T-cell (primary cell): ENCODE measurements at regions not wholly inside any gene's neighbourhood (a gene's known extent, or its start where the extent isn't known, plus 50 kb on each side); places are given as distances from the start of the nearest gene placed in this dataset.

Source experiments
- ATAC-seq, 4 experiments: fragments of 200-7000 bp in 3 of 4; fragments of 150-1000 bp in 1 of 4; cut with Tn5 transposase; replicated peaks in 1 of 4; 1 replicate in 3 of 4; 2 replicates in 1 of 4; pipeline ENCODE4 v1.10.0; 2021; ENCODE audit warnings: moderate library complexity in 3 of 4, mild to moderate bottlenecking in 2 of 4, moderate number of reproducible peaks in 1 of 4
- CTCF ChIA-PET, 2 donors: fragments of 300-600 bp; sonication (Branson Sonifier 250); formaldehyde crosslinking; loops; one replicate each; lab custom pipeline; 2022; ENCODE audit warnings: antibody characterized with exemption in 2 of 2; lab: Charles Lee
- POLR2A ChIA-PET, 2 donors: fragments of 300-600 bp; sonication (Branson Sonifier 250); formaldehyde crosslinking; loops; one replicate each; lab custom pipeline; 2022; ENCODE audit warnings: antibody characterized with exemption in 2 of 2; lab: Charles Lee
- DNase-seq, 35 experiments: peaks; one replicate each; pipeline versions ENCODE4 v3.0.0 to v3.0.0-alpha.2; 2013 to 2023
- H3K27ac ChIP-seq: one replicate; pipeline ENCODE4 v1.5.1; 2013; ENCODE audit warnings: low read length
- H3K27me3 ChIP-seq, 2 experiments: replicated peaks in 1 of 2; 1 replicate in 1 of 2; 2 replicates in 1 of 2; pipeline versions ENCODE4 v1.6.1 to v1.7.0; 2013; ENCODE audit warnings: low read length in 1 of 2, mixed read lengths in 1 of 2; ENCODE audit not compliant: control insufficient read depth in 2 of 2, insufficient read depth in 2 of 2; ENCODE audit errors: extremely low read depth in 1 of 2
- H3K36me3 ChIP-seq, 2 donors: 1 replicate in 1 of 2; 2 replicates in 1 of 2; pipeline versions ENCODE4 v1.6.1 to v1.7.0; 2013; ENCODE audit warnings: low read length in 1 of 2; ENCODE audit not compliant: control insufficient read depth in 2 of 2, insufficient read depth in 1 of 2; ENCODE audit errors: extremely low read depth in 1 of 2
- H3K4me1 ChIP-seq, 2 experiments: 1 replicate in 1 of 2; 2 replicates in 1 of 2; pipeline versions ENCODE4 v1.6.1 to v1.7.0; 2013; ENCODE audit warnings: low read length in 2 of 2, mixed read lengths in 1 of 2; ENCODE audit not compliant: insufficient read depth in 2 of 2, control insufficient read depth in 1 of 2; ENCODE audit errors: extremely low read depth in 1 of 2
- H3K4me3 ChIP-seq, 2 donors: 1 replicate in 1 of 2; 2 replicates in 1 of 2; pipeline versions ENCODE4 v1.5.1 to v1.7.0; 2013; ENCODE audit warnings: mild to moderate bottlenecking in 2 of 2, low read length in 1 of 2, moderate library complexity in 1 of 2; ENCODE audit not compliant: control insufficient read depth in 1 of 2; ENCODE audit errors: extremely low read depth in 1 of 2
- H3K9me3 ChIP-seq: 2 replicates; pipeline ENCODE4 v1.7.0; 2013
- H3K27ac Mint-ChIP-seq, 2 donors: one replicate each; pipeline ENCODE4 v1.8.0; 2020 to 2021; ENCODE audit warnings: mild to moderate bottlenecking in 2 of 2, mixed read lengths in 2 of 2
- H3K27me3 Mint-ChIP-seq, 2 donors: one replicate each; pipeline ENCODE4 v1.8.0; 2021 to 2022; ENCODE audit warnings: mixed read lengths in 2 of 2
- H3K36me3 Mint-ChIP-seq: one replicate; pipeline ENCODE4 v1.8.0; 2021; ENCODE audit warnings: mixed read lengths
- H3K4me1 Mint-ChIP-seq, 3 donors: one replicate each; pipeline ENCODE4 v1.8.0; 2020 to 2022; ENCODE audit warnings: mixed read lengths in 3 of 3, mild to moderate bottlenecking in 1 of 3
- H3K4me3 Mint-ChIP-seq, 3 donors: one replicate each; pipeline ENCODE4 v1.8.0; 2020 to 2022; ENCODE audit warnings: mild to moderate bottlenecking in 3 of 3, mixed read lengths in 3 of 3, moderate library complexity in 3 of 3
- H3K9me3 Mint-ChIP-seq, 3 donors: one replicate each; pipeline ENCODE4 v1.8.0; 2020 to 2022; ENCODE audit warnings: mixed read lengths in 3 of 3
- WGBS: methylation state at CpG from one replicate; pipeline ENCODE4 v1.1.5; 2013; ENCODE audit warnings: missing lambda C conversion rate; ENCODE audit not compliant: insufficient coverage; 5-methylcytosine and 5-hydroxymethylcytosine counted together

DNA sequence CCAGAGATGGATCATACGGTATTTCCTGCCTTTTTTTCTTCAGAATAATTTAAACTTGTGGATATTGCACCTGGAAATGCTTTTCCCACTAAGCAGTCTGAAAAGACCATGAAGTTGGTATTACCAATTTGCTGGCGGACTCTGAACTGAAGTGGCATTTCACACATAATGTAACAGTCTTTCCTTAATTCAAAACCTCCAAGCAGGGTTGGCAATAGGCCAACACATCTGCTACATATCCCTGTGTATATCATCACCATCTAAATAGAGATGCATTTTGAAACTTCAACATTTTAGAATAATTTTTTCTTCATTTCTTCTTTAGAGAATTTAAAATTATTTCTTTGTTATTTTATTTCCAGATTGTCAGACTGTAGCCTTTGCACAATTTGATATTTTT is 100.5 kb downstream of the TSPAN8 start:
- H3K27ac Mint-ChIP-seq = no peak overlapping the region
- 63% methylated on average over 1 of the region's 2 CpGs for WGBS
- H3K9me3 ChIP-seq = no peaks in the 10 kb centered on the region
- no peaks in the 10 kb centered on the region for H3K4me1 Mint-ChIP-seq
- no peak overlapping the region for H3K27ac ChIP-seq
- no peak overlapping the region for H3K4me3 ChIP-seq
- H3K9me3 Mint-ChIP-seq = peaks cover 0 to 4% (median under 1%) of the 10 kb centered on the region in 3 donors
- H3K4me3 Mint-ChIP-seq = no peak overlapping the region
- no peaks in the 10 kb centered on the region for H3K36me3 Mint-ChIP-seq
- H3K27me3 ChIP-seq = no peaks in the 10 kb centered on the region
- ATAC-seq = no peak
- DNase-seq = no peak
- no peaks in the 10 kb centered on the region for H3K27me3 Mint-ChIP-seq
- ChIA-PET POLR2A (no interaction called here), CTCF (no interaction called here)
- no peaks in the 10 kb centered on the region for H3K4me1 ChIP-seq
- H3K36me3 ChIP-seq = no peaks in the 10 kb centered on the region

DNA sequence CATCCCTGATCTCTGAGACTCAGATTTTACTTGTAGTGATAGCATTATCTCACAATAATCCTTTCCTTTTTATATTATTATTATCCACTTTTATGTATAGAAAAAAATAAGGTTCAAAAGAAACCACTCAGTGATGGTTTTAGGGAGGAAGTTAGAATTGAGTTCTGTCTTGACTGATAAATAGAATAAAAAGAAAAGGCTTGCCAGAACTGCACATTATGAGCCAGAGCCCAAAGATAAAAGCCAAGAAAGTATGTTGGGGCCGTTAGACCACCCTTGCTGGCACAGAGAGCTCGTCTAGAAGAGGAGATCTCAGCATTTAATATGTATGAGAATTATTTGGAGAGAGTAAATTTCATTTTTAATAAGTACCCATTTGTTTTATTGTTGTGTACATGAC is 103.2 kb downstream of the TSPAN8 start:
- ChIA-PET CTCF (no interaction called here), POLR2A (no interaction called here)
- Histone ChIP-seq H3K4me1 (no peaks in the 10 kb centered on the region), H3K36me3 (no peaks in the 10 kb centered on the region), H3K9me3 (no peaks in the 10 kb centered on the region), H3K27ac (no peak overlapping the region), H3K4me3 (no peak overlapping the region), H3K27me3 (no peaks in the 10 kb centered on the region)
- no peaks in the 10 kb centered on the region for H3K27me3 Mint-ChIP-seq
- no peak overlapping the region for H3K4me3 Mint-ChIP-seq
- no peaks in the 10 kb centered on the region for H3K4me1 Mint-ChIP-seq
- ATAC-seq (no peak), DNase-seq (no peak)
- H3K9me3 Mint-ChIP-seq = peaks cover 0 to 4% (median 2%) of the 10 kb centered on the region in 3 donors
- no CpG with 5 or more reads among the region's 2 CpGs for WGBS
- H3K27ac Mint-ChIP-seq = no peak overlapping the region
- H3K36me3 Mint-ChIP-seq = no peaks in the 10 kb centered on the region

DNA sequence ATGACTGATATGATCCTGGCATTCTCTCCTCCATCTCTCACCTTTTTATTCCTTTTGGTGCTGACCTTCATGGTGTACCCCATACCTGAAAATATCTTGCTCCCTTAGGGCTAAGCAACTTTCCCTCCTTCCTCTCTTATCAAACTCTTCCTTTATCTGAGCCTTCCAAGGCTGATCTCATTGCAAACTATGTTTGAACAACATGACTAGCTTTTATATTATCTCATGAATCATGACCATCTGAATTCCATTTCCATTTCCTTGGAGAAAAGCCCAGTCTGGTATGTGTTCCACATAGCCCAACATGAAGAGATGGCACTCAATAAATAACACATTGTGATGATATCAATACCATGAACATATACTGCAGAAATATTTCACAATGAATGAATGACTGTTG is 111.6 kb downstream of the TSPAN8 start:
- ChIA-PET POLR2A (no interaction called here), CTCF (no interaction called here)
- Histone ChIP-seq H3K4me3 (no peak overlapping the region), H3K9me3 (no peaks in the 10 kb centered on the region), H3K4me1 (no peaks in the 10 kb centered on the region), H3K36me3 (no peaks in the 10 kb centered on the region), H3K27ac (no peak overlapping the region), H3K27me3 (no peaks in the 10 kb centered on the region)
- DNase-seq (no peak), ATAC-seq (no peak)
- H3K4me3 Mint-ChIP-seq = no peak overlapping the region
- H3K27ac Mint-ChIP-seq = no peak overlapping the region
- H3K36me3 Mint-ChIP-seq = no peaks in the 10 kb centered on the region
- peaks cover 5 to 8% (median 5%) of the 10 kb centered on the region in 3 donors for H3K9me3 Mint-ChIP-seq
- H3K27me3 Mint-ChIP-seq = no peaks in the 10 kb centered on the region
- H3K4me1 Mint-ChIP-seq = no peaks in the 10 kb centered on the region

DNA sequence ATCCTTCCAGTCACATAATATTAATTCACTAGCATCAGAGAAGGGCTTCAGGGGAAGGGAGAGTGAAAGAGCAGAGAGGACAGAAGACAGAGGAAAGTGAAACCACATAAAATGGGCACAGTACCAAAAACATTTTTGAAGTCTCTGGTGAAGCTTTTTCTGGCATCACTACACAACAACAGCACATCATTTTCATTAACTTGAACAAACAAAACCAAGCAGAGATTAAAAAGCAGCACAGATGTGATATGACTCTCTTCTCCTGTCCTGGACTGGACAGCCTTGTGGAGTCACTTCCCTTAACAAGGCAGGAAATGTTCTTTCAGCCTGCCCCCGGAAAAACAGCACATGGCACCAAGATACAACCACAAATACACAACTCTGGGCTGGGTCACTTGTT is 112.0 kb downstream of the TSPAN8 start:
- H3K36me3 ChIP-seq = no peaks in the 10 kb centered on the region
- ATAC-seq (no peak), DNase-seq (no peak)
- H3K27me3 Mint-ChIP-seq = no peaks in the 10 kb centered on the region
- no peak overlapping the region for H3K27ac ChIP-seq
- no peaks in the 10 kb centered on the region for H3K27me3 ChIP-seq
- no peak overlapping the region for H3K4me3 Mint-ChIP-seq
- H3K4me1 ChIP-seq = no peaks in the 10 kb centered on the region
- POLR2A ChIA-PET = no interaction called here
- H3K4me1 Mint-ChIP-seq = no peaks in the 10 kb centered on the region
- 18% methylated on average over 1 of the region's 1 CpG for WGBS
- no peaks in the 10 kb centered on the region for H3K9me3 ChIP-seq
- CTCF ChIA-PET = no interaction called here
- no peak overlapping the region for H3K4me3 ChIP-seq
- H3K36me3 Mint-ChIP-seq = no peaks in the 10 kb centered on the region
- H3K9me3 Mint-ChIP-seq = peaks cover 5 to 8% (median 5%) of the 10 kb centered on the region in 3 donors
- H3K27ac Mint-ChIP-seq = no peak overlapping the region

DNA sequence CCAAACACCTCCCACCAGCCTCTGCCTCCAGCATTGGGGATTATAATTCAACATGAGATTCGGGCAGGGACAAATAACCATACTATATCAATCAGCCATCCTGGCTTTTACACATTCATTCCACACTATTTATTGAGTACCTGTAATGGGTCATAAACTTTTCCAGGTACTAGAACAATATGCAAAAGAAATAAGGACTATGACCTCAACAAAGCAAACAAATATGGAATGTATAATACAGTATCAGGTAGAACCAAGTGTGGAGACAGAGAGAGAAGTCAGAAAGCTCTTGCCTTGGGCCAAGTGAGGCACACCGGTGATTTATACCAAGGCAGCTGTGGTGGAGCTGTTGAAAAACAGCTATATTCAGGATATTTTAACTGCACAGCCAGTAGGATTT is 116.3 kb downstream of the TSPAN8 start:
- ATAC-seq (no peak), DNase-seq (no peak)
- H3K36me3 Mint-ChIP-seq = no peaks in the 10 kb centered on the region
- Histone ChIP-seq H3K27ac (no peak overlapping the region), H3K4me3 (no peak overlapping the region), H3K27me3 (no peaks in the 10 kb centered on the region), H3K9me3 (no peaks in the 10 kb centered on the region), H3K36me3 (no peaks in the 10 kb centered on the region), H3K4me1 (no peaks in the 10 kb centered on the region)
- no peak overlapping the region for H3K4me3 Mint-ChIP-seq
- H3K27me3 Mint-ChIP-seq = no peaks in the 10 kb centered on the region
- WGBS = 100% methylated on average over 1 of the region's 2 CpGs
- CTCF ChIA-PET = no interaction called here
- no peaks in the 10 kb centered on the region for H3K4me1 Mint-ChIP-seq
- H3K27ac Mint-ChIP-seq = no peak overlapping the region
- peaks cover 3 to 7% (median 5%) of the 10 kb centered on the region in 3 donors for H3K9me3 Mint-ChIP-seq
- POLR2A ChIA-PET = no interaction called here

DNA sequence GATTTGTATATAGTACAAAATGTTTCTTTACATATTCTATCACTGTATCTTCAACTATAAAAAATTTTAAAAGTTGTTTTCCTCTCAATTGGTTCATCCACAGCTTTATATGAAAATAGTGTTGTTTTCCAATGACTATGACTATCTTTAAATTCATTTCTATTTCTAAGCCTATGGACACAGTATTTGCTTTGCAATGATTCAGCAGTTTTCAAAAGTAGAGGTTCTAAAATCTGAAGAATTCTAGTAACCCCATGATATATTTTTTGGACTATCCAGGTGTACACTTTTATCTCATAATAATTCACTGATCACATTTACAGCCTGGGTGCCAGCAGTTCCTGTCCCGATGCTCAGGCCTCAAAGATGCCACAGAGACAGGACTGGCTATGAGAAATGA is 118.4 kb upstream of the PTPRR start:
- no peaks in the 10 kb centered on the region for H3K4me1 Mint-ChIP-seq
- H3K9me3 ChIP-seq = no peaks in the 10 kb centered on the region
- H3K27me3 ChIP-seq = no peaks in the 10 kb centered on the region
- H3K4me3 ChIP-seq = no peak overlapping the region
- POLR2A ChIA-PET = no interaction called here
- H3K9me3 Mint-ChIP-seq = peaks cover 0 to 2% (median under 1%) of the 10 kb centered on the region in 3 donors
- H3K27ac ChIP-seq = no peak overlapping the region
- no peaks in the 10 kb centered on the region for H3K4me1 ChIP-seq
- no peak overlapping the region for H3K27ac Mint-ChIP-seq
- H3K36me3 Mint-ChIP-seq = no peaks in the 10 kb centered on the region
- DNase-seq (no peak), ATAC-seq (no peak)
- H3K27me3 Mint-ChIP-seq = no peaks in the 10 kb centered on the region
- CTCF ChIA-PET = no interaction called here
- WGBS = 100% methylated on average over 1 of the region's 1 CpG
- H3K36me3 ChIP-seq = no peaks in the 10 kb centered on the region
- no peak overlapping the region for H3K4me3 Mint-ChIP-seq

DNA sequence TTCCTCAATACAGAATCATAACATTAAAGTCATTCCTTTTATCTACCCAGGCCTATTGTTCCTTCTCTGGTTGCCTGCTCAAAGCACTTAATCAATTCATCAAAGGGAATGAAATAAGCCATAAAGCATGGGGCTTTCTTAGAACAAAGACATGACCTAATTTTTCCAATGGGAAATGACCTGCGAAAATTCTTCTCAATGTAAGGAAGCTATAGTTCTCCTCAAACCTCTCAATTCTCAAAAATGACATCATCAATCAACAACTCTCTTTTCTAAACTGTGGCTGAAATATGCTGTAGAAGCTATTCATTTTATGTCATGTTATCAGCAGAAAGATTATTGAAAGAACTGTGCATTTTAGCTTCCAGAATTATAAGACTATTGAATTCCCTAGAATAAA is 116.0 kb upstream of the PTPRR start:
- no peak for ATAC-seq
- CTCF ChIA-PET = no interaction called here

More for the DNA sequence above, 116.0 kb upstream of the PTPRR start:
- Histone ChIP-seq H3K4me3 (no peak overlapping the region), H3K36me3 (no peaks in the 10 kb centered on the region), H3K27ac (no peak overlapping the region), H3K4me1 (no peaks in the 10 kb centered on the region), H3K9me3 (no peaks in the 10 kb centered on the region), H3K27me3 (no peaks in the 10 kb centered on the region)
- H3K4me1 Mint-ChIP-seq = no peaks in the 10 kb centered on the region
- peaks cover 0 to 2% (median 0%) of the 10 kb centered on the region in 3 donors for H3K9me3 Mint-ChIP-seq
- H3K27me3 Mint-ChIP-seq = no peaks in the 10 kb centered on the region
- no peak for DNase-seq
- no peaks in the 10 kb centered on the region for H3K36me3 Mint-ChIP-seq
- no peak overlapping the region for H3K4me3 Mint-ChIP-seq
- no peak overlapping the region for H3K27ac Mint-ChIP-seq
- POLR2A ChIA-PET = no interaction called here
- no CpG with 5 or more reads among the region's 1 CpG for WGBS
